IMR-90 (cell line): ENCODE measurements at regions not wholly inside any gene's neighbourhood (a gene's known extent, or its start where the extent isn't known, plus 50 kb on each side); places are given as distances from the start of the nearest gene placed in this dataset.

Experiments used
- CEBPB ChIP-seq: IDR thresholded peaks from 2 replicates; pipeline ENCODE4 v1.6.1; 2012; ENCODE audit warnings: low read depth, low read length, improper control_type of control experiment
- FOS ChIP-seq: fragments of 150-350 bp; IDR thresholded peaks from 2 replicates; pipeline ENCODE4 v1.6.1; 2016; ENCODE audit warnings: low read depth, low read length
- POLR2A ChIP-seq: IDR thresholded peaks from 2 replicates; pipeline ENCODE4 v1.6.1; 2012; ENCODE audit warnings: mild to moderate bottlenecking, low read depth, low read length
- RFX5 ChIP-seq: IDR thresholded peaks from 2 replicates; pipeline ENCODE4 v1.8.0; 2012; ENCODE audit warnings: low read depth, mild to moderate bottlenecking, low read length, moderate library complexity
- TF ChIP-seq, protein P1 (sequence below): conservative IDR thresholded peaks from 2 replicates; pipeline ENCODE4 v1.5.1; 2012; ENCODE audit warnings: mild to moderate bottlenecking, low read depth, low read length, improper control_type of control experiment

DNA sequence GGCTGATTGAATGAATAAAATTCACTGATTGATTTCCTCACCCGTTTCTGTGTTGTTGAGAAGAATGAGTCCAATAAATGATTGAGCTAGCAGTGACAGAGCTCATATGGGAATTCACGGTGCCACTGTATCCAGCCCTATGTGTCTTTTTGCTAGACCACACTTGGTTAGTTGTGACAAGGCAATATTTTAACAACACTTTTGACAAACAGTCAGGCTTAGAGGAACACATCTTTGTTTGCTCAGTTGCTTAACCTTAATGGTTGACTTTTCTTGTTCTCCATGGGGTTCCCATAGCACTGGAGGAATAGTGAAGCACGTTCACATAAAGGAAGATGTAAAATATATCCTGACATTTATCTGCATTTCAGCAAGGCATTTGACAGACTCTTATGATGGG is 273.9 kb upstream of the DEPDC1 start:
- TF ChIP-seq, protein P1, sequence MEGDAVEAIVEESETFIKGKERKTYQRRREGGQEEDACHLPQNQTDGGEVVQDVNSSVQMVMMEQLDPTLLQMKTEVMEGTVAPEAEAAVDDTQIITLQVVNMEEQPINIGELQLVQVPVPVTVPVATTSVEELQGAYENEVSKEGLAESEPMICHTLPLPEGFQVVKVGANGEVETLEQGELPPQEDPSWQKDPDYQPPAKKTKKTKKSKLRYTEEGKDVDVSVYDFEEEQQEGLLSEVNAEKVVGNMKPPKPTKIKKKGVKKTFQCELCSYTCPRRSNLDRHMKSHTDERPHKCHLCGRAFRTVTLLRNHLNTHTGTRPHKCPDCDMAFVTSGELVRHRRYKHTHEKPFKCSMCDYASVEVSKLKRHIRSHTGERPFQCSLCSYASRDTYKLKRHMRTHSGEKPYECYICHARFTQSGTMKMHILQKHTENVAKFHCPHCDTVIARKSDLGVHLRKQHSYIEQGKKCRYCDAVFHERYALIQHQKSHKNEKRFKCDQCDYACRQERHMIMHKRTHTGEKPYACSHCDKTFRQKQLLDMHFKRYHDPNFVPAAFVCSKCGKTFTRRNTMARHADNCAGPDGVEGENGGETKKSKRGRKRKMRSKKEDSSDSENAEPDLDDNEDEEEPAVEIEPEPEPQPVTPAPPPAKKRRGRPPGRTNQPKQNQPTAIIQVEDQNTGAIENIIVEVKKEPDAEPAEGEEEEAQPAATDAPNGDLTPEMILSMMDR = no peak
- TF ChIP-seq FOS (no peak), POLR2A (no peak), CEBPB (no peak), RFX5 (no peak)
